AG10803 (cell line): ENCODE measurements at regions not wholly inside any gene's neighbourhood (a gene's known extent, or its start where the extent isn't known, plus 50 kb on each side); places are given as distances from the start of the nearest gene placed in this dataset.

Source experiments
- DNase-seq: peaks from one replicate; pipeline ENCODE4 v3.0.0; 2010; ENCODE audit warnings: low read depth
- H3K4me3 ChIP-seq: 2 replicates; pipeline ENCODE4 v1.5.1; 2011; ENCODE audit warnings: mild to moderate bottlenecking, low read length, control low read depth
- CTCF ChIP-seq: conservative IDR thresholded peaks from 2 replicates; pipeline ENCODE4 v1.5.1; 2011; ENCODE audit warnings: mild to moderate bottlenecking, low read length, control low read depth, inconsistent platforms

- TF ChIP-seq CTCF: no peak
- no peak overlapping the region for H3K4me3 ChIP-seq
- DNase-seq: peak; percentile 45
These were observed 375.2 kb upstream of the WWC1 start for GRCh38 chr5:167916261-167916691.

- H3K4me3 ChIP-seq: no peak overlapping the region
- TF ChIP-seq CTCF: no peak
- peak; percentile 76 for DNase-seq
These were observed 374.7 kb upstream of the WWC1 start for GRCh38 chr5:167916706-167917105.

- H3K4me3 ChIP-seq: no peak overlapping the region
- DNase-seq: no peak
- no peak for TF ChIP-seq CTCF
These were observed 373.1 kb upstream of the WWC1 start for GRCh38 chr5:167918184-167918812.

- DNase-seq: no peak
- no peak overlapping the region for H3K4me3 ChIP-seq
- no peak for TF ChIP-seq CTCF
These were observed 372.5 kb upstream of the WWC1 start for GRCh38 chr5:167918813-167919483.

GRCh38 chr5:167920589-167920988, 370.9 kb upstream of the WWC1 start:
- no peak overlapping the region for H3K4me3 ChIP-seq
- no peak for TF ChIP-seq CTCF
- no peak for DNase-seq

- H3K4me3 ChIP-seq: no peak overlapping the region
- TF ChIP-seq CTCF: no peak
- no peak for DNase-seq
These were observed 369.6 kb upstream of the WWC1 start for GRCh38 chr5:167921796-167922195.

GRCh38 chr5:167923396-167923795, 368.0 kb upstream of the WWC1 start:
- no peak for DNase-seq
- no peak for TF ChIP-seq CTCF
- H3K4me3 ChIP-seq: no peak overlapping the region
